H9 (cell line): ENCODE measurements at regions not wholly inside any gene's neighbourhood (a gene's known extent, or its start where the extent isn't known, plus 50 kb on each side); places are given as distances from the start of the nearest gene placed in this dataset.

Source experiments
- DNase-seq: peaks from one replicate; pipeline ENCODE4 v3.0.0-alpha.2; 2017
- H2AFZ ChIP-seq: one replicate; pipeline ENCODE4 v1.6.1; 2013; ENCODE audit warnings: mild to moderate bottlenecking, low read length, control low read depth, moderate library complexity
- H2AK5ac ChIP-seq: 2 replicates; pipeline ENCODE4 v1.6.1; 2013; ENCODE audit warnings: low read length, control low read depth, mixed read lengths; ENCODE audit not compliant: insufficient read length
- H2BK120ac ChIP-seq: one replicate; pipeline ENCODE4 v1.6.1; 2013; ENCODE audit warnings: low read depth, mild to moderate bottlenecking, low read length, control low read depth, inconsistent platforms; ENCODE audit not compliant: poor library complexity, severe bottlenecking
- H2BK12ac ChIP-seq: 2 replicates; pipeline ENCODE4 v1.6.1; 2013; ENCODE audit warnings: low read length, control low read depth, mixed read lengths, low read depth; ENCODE audit not compliant: insufficient read length
- H2BK15ac ChIP-seq: 2 replicates; pipeline ENCODE4 v1.6.1; 2013; ENCODE audit warnings: low read depth, low read length, control low read depth
- H2BK20ac ChIP-seq: one replicate; pipeline ENCODE4 v1.6.1; 2013; ENCODE audit warnings: low read depth, mild to moderate bottlenecking, low read length, control low read depth, inconsistent platforms; ENCODE audit not compliant: poor library complexity, severe bottlenecking
- H2BK5ac ChIP-seq: 2 replicates; pipeline ENCODE4 v1.6.1; 2013; ENCODE audit warnings: low read length, control low read depth, mixed read lengths; ENCODE audit not compliant: insufficient read length
- H3K14ac ChIP-seq: 2 replicates; pipeline ENCODE4 v1.6.1; 2013; ENCODE audit warnings: low read length, control low read depth; ENCODE audit not compliant: insufficient read depth
- H3K18ac ChIP-seq: 2 replicates; pipeline ENCODE4 v1.6.1; 2013; ENCODE audit warnings: low read depth, mild to moderate bottlenecking, mixed read lengths, low read length, control low read depth; ENCODE audit not compliant: insufficient read length
- H3K23ac ChIP-seq: 2 replicates; pipeline ENCODE4 v1.6.1; 2013; ENCODE audit warnings: low read length, control low read depth, mixed read lengths, low read depth; ENCODE audit not compliant: insufficient read length
- H3K23me2 ChIP-seq: 2 replicates; pipeline ENCODE4 v1.6.1; 2013; ENCODE audit warnings: low read depth, mild to moderate bottlenecking, mixed read lengths, low read length, control low read depth; ENCODE audit not compliant: insufficient read length, poor library complexity, severe bottlenecking
- H3K27ac ChIP-seq: 2 replicates; pipeline ENCODE4 v1.5.1; 2013; ENCODE audit warnings: low read length, control low read depth, mixed read lengths, low read depth; ENCODE audit not compliant: insufficient read length
- H3K27me3 ChIP-seq: 2 replicates; pipeline ENCODE4 v1.6.1; 2013; ENCODE audit warnings: low read length, control low read depth, inconsistent platforms; ENCODE audit not compliant: insufficient read depth
- H3K4ac ChIP-seq: 2 replicates; pipeline ENCODE4 v1.6.1; 2013; ENCODE audit warnings: low read depth, mild to moderate bottlenecking, control low read depth, inconsistent platforms, low read length, moderate library complexity
- H3K4me1 ChIP-seq: 2 replicates; pipeline ENCODE4 v1.6.1; 2013; ENCODE audit warnings: low read length, control low read depth, inconsistent platforms; ENCODE audit not compliant: insufficient read depth
- H3K4me2 ChIP-seq: 2 replicates; pipeline ENCODE4 v1.6.1; 2013; ENCODE audit warnings: low read length, control low read depth, mixed read lengths; ENCODE audit not compliant: insufficient read length, insufficient read depth
- H3K56ac ChIP-seq: 2 replicates; pipeline ENCODE4 v1.6.1; 2013; ENCODE audit warnings: low read depth, mild to moderate bottlenecking, mixed read lengths, low read length, control low read depth; ENCODE audit not compliant: insufficient read length
- H3K79me1 ChIP-seq: 2 replicates; pipeline ENCODE4 v1.6.1; 2013; ENCODE audit warnings: low read depth, mild to moderate bottlenecking, moderate library complexity, low read length, control low read depth, inconsistent platforms; ENCODE audit not compliant: insufficient read depth, poor library complexity, severe bottlenecking
- H3K79me2 ChIP-seq: 2 replicates; pipeline ENCODE4 v1.6.1; 2013; ENCODE audit warnings: low read length, control low read depth, inconsistent platforms; ENCODE audit not compliant: insufficient read depth
- H3K9ac ChIP-seq: 2 replicates; pipeline ENCODE4 v1.6.1; 2013; ENCODE audit warnings: low read length, control low read depth, mixed read lengths; ENCODE audit not compliant: insufficient read length; ENCODE audit errors: extremely low read depth
- H3K9me3 ChIP-seq: one replicate; pipeline ENCODE4 v1.6.1; 2013; ENCODE audit warnings: low read depth, low read length, inconsistent platforms; ENCODE audit not compliant: control insufficient read depth
- H3T11ph ChIP-seq: one replicate; pipeline ENCODE4 v1.6.1; 2013; ENCODE audit warnings: mild to moderate bottlenecking, low read length, control low read depth, inconsistent platforms
- H4K20me1 ChIP-seq: one replicate; pipeline ENCODE4 v1.6.1; 2013; ENCODE audit not compliant: control insufficient read depth, insufficient read length, insufficient read depth
- H4K5ac ChIP-seq: 2 replicates; pipeline ENCODE4 v1.6.1; 2013; ENCODE audit warnings: low read depth, mild to moderate bottlenecking, mixed read lengths, low read length, control low read depth; ENCODE audit not compliant: insufficient read length
- H4K8ac ChIP-seq: replicated peaks from 2 replicates; pipeline ENCODE4 v1.6.1; 2013; ENCODE audit warnings: low read length, control low read depth, mixed read lengths, low read depth; ENCODE audit not compliant: insufficient read length
- H4K91ac ChIP-seq: 2 replicates; pipeline ENCODE4 v1.6.1; 2013; ENCODE audit warnings: low read depth, mild to moderate bottlenecking, moderate library complexity, mixed read lengths, low read length, control low read depth; ENCODE audit not compliant: insufficient read length
- H3K27ac Mint-ChIP-seq, 3 experiments: 2 replicates in 2 of 3; 3 replicates in 1 of 3; pipeline ENCODE4 v1.8.0; 2020 to 2021; ENCODE audit warnings: mixed read lengths in 3 of 3, mild to moderate bottlenecking in 1 of 3, moderate library complexity in 1 of 3
- H3K27me3 Mint-ChIP-seq: 2 replicates; pipeline ENCODE4 v1.8.0; 2021; ENCODE audit warnings: low read depth, mild to moderate bottlenecking, moderate library complexity, mixed read lengths
- H3K36me3 Mint-ChIP-seq, 3 experiments: 2 replicates in 2 of 3; 3 replicates in 1 of 3; pipeline ENCODE4 v1.8.0; 2020 to 2021; ENCODE audit warnings: low read depth in 3 of 3, mixed read lengths in 3 of 3; ENCODE audit not compliant: insufficient read depth in 1 of 3
- H3K4me1 Mint-ChIP-seq, 2 experiments: 2 replicates each; pipeline ENCODE4 v1.8.0; 2020; ENCODE audit warnings: mixed read lengths in 2 of 2
- H3K4me3 Mint-ChIP-seq, 2 experiments: 2 replicates in 1 of 2; 3 replicates in 1 of 2; pipeline ENCODE4 v1.8.0; 2020 to 2021; ENCODE audit warnings: mild to moderate bottlenecking in 2 of 2, mixed read lengths in 2 of 2, moderate library complexity in 1 of 2
- H3K9me3 Mint-ChIP-seq, 2 experiments: 2 replicates in 1 of 2; 3 replicates in 1 of 2; pipeline ENCODE4 v1.8.0; 2020; ENCODE audit warnings: mild to moderate bottlenecking in 2 of 2, mixed read lengths in 2 of 2, moderate library complexity in 1 of 2
- WGBS: extraction: QIAGEN DNeasy Blood & Tissue Kit; methylation state at CpG from one replicate; pipeline ENCODE4 v1.1.7; 2013; ENCODE audit warnings: missing lambda C conversion rate, low lambda C conversion rate, mixed read lengths; ENCODE audit not compliant: insufficient read length; ENCODE audit errors: extremely low coverage; 5-methylcytosine and 5-hydroxymethylcytosine counted together
- TF ChIP-seq, protein P1 (sequence below): fragments of 200-600 bp; sonication (generic); conservative IDR thresholded peaks from 3 replicates; pipeline ENCODE4 v1.8.0; 2021; ENCODE audit warnings: antibody characterized with exemption, mild to moderate bottlenecking

GRCh38 chr6:98260382-98260781 lies 574.0 kb upstream of the POU3F2 start:
- no peak overlapping the region for H3T11ph ChIP-seq
- no peak overlapping the region for H2BK15ac ChIP-seq
- H3K79me1 ChIP-seq: no peaks in the 10 kb centered on the region
- TF ChIP-seq, protein P1, sequence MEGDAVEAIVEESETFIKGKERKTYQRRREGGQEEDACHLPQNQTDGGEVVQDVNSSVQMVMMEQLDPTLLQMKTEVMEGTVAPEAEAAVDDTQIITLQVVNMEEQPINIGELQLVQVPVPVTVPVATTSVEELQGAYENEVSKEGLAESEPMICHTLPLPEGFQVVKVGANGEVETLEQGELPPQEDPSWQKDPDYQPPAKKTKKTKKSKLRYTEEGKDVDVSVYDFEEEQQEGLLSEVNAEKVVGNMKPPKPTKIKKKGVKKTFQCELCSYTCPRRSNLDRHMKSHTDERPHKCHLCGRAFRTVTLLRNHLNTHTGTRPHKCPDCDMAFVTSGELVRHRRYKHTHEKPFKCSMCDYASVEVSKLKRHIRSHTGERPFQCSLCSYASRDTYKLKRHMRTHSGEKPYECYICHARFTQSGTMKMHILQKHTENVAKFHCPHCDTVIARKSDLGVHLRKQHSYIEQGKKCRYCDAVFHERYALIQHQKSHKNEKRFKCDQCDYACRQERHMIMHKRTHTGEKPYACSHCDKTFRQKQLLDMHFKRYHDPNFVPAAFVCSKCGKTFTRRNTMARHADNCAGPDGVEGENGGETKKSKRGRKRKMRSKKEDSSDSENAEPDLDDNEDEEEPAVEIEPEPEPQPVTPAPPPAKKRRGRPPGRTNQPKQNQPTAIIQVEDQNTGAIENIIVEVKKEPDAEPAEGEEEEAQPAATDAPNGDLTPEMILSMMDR: no peak
- H3K4ac ChIP-seq: no peak overlapping the region
- H4K8ac ChIP-seq: no peak overlapping the region
- WGBS: no CpG with 5 or more reads among the region's 2 CpGs
- no peaks in the 10 kb centered on the region for H3K4me1 ChIP-seq
- no peaks in the 10 kb centered on the region for H4K20me1 ChIP-seq
- H3K9me3 ChIP-seq: no peaks in the 10 kb centered on the region
- H2BK120ac ChIP-seq: no peak overlapping the region
- H3K27me3 Mint-ChIP-seq: no peaks in the 10 kb centered on the region
- no peak overlapping the region for H2BK20ac ChIP-seq
- no peak overlapping the region for H3K27ac ChIP-seq
- H3K27ac Mint-ChIP-seq: no peak overlapping the region
- no peak for DNase-seq
- no peaks in the 10 kb centered on the region for H3K23me2 ChIP-seq
- no peak overlapping the region for H3K14ac ChIP-seq
- no peak overlapping the region for H2BK12ac ChIP-seq
- no peak overlapping the region for H2AFZ ChIP-seq
- no peak overlapping the region for H3K4me3 Mint-ChIP-seq
- H3K79me2 ChIP-seq: no peaks in the 10 kb centered on the region
- no peak overlapping the region for H3K23ac ChIP-seq
- H3K4me1 Mint-ChIP-seq: no peaks in the 10 kb centered on the region
- no peak overlapping the region for H3K4me2 ChIP-seq
- H3K27me3 ChIP-seq: no peaks in the 10 kb centered on the region
- H2BK5ac ChIP-seq: no peak overlapping the region
- H4K5ac ChIP-seq: no peak overlapping the region
- no peak overlapping the region for H2AK5ac ChIP-seq
- H3K9ac ChIP-seq: no peak overlapping the region
- no peak overlapping the region for H3K18ac ChIP-seq
- H3K36me3 Mint-ChIP-seq: no peaks in the 10 kb centered on the region
- no peak overlapping the region for H4K91ac ChIP-seq
- H3K9me3 Mint-ChIP-seq: no peaks in the 10 kb centered on the region
- H3K56ac ChIP-seq: no peak overlapping the region
